HG03521 (cell line): ENCODE measurements at regions not wholly inside any gene's neighbourhood (a gene's known extent, or its start where the extent isn't known, plus 50 kb on each side); places are given as distances from the start of the nearest gene placed in this dataset.

ENCODE experiments used
- ATAC-seq: cut with Tn5 transposase; IDR thresholded peaks from one replicate; pipeline ENCODE4 v1.9.1; 2021; ENCODE audit warnings: mild to moderate bottlenecking, moderate library complexity; ENCODE audit not compliant: unreplicated experiment

DNA sequence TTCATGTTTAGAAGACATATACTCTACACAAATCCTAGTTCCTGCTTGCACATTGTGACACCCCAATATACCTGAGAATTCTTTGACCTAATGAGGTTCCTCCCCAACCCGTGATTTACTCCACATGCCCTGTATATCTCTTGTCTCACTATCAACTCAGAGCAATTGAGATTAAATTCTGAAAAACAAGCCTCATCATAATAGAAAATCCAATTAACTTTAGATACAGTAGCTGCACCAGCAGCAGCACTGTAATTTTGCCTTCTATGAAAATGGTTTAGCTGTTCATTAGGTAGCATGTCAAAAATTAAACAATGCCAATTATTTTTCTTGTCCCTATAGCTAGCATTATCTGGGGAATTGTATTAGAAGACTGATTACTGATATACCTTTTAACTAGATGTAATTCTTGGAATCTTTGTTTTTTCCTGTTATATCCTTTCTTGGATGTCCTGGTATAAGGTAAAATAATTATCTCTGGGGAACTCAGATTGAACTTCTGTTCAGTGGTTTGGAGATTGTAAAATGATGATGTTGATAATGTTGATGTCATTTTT lies 218.9 kb upstream of the TANK start:
- ATAC-seq, result no peak

GRCh38 chr2:160942476-160943142 lies 217.6 kb upstream of the TANK start:
- ATAC-seq, result no peak

DNA sequence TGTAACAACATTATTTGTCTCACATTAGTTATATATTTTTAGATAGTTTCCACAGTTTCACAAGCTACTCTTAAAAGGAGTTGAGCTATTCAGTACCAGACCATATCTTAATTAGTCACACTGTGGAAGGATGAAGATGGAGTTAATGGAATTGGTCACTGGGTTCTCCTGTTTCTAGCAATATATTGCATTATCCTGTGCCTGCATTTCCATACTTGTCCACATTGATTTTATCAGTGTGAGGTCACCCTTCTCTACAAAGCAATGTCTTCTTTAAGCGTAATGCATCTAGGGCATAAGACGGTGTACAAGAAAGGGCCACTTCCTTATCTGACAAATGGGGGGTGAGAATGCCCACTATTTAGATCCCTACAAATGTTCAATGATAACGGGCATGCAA lies 216.8 kb upstream of the TANK start:
- ATAC-seq, result no peak

- no peak for ATAC-seq
Measured at GRCh38 chr2:160952464-160953254, 207.6 kb upstream of the TANK start.

- ATAC-seq, result no peak
Measured at GRCh38 chr2:160955578-160955977, 204.7 kb upstream of the TANK start.

GRCh38 chr2:160956243-160956802 lies 203.9 kb upstream of the TANK start:
- no peak for ATAC-seq

- ATAC-seq, result no peak
Measured at GRCh38 chr2:160963957-160964356, 196.3 kb upstream of the TANK start.

GRCh38 chr2:160967523-160967922 lies 192.7 kb upstream of the TANK start:
- ATAC-seq, result no peak

DNA sequence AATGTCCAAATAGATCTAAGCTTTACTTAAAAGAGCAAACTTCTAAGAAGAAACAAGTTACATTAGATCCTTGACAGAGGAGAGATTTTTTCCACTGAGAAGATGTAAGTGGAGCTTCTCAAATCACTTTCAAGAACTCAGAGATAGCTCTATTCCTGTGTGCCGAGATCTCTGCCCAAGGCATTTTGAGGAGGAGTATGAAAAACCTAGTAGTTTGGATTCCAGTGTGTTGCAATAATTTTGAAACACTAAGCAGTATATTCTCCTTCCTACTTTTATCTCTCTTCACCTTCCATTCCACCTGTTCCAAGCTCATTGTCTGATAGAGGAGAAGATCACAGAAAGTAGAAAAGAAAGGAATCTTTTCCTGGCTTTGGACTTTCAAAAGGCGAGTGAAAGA lies 192.0 kb upstream of the TANK start:
- ATAC-seq, result no peak

- no peak for ATAC-seq
Measured at GRCh38 chr2:160970052-160970965, 189.9 kb upstream of the TANK start.

GRCh38 chr2:160973991-160974390 lies 186.2 kb upstream of the TANK start:
- ATAC-seq, result no peak

DNA sequence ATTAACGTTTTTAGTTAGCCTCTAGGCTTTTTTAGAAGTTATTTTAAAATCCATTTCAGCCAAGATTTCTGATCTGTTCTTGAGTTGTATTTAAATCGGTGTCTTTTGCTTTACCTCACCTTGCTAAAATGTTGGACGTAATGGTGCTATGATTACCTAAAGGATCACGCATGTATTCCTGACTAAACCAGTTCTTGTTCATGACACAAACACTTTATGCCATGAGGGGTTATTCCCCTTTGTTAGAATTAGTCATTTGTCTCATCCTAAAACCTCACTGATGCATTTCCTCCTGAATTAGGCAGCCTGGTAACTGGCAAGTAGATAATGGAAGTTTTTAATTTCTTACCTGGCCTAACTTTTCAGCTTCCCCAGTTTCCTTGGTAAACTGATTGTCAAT lies 185.4 kb upstream of the TANK start:
- no peak for ATAC-seq

- ATAC-seq, result no peak
Measured at GRCh38 chr2:160976797-160977196, 183.4 kb upstream of the TANK start.

- no peak for ATAC-seq
Measured at GRCh38 chr2:160977376-160977775, 182.9 kb upstream of the TANK start.

GRCh38 chr2:160977854-160978253 lies 182.4 kb upstream of the TANK start:
- ATAC-seq, result no peak

DNA sequence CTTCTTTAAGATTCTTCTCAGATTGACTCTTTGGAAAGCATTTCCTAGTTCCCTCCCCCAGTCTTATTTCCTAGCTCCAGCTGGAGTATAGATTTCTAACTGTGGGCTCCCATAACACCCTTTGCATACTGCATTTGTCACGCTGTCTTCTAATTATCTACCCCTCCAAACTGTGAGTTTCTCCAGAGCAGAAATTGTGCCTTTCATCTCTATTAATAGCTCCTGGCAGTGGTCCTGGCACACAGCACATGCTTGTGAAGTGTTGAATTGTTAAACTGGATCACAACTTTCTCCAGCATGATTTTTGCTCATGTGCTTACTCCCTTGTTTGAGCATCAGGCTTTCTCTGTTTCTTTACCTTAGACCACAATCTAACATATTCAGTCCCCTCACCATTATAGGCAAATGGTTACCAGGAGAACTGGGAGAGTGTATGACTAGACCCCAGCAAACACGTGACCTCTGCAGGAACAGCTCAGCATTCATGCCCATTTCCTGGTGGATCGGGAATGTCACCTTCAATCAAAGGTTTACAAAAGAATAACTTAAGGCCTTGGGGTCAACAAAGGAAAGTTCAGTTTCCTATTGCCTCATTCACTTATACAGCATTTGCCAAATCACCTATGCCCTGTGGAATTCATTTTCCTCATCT lies 175.7 kb upstream of the TANK start:
- ATAC-seq, result no peak

DNA sequence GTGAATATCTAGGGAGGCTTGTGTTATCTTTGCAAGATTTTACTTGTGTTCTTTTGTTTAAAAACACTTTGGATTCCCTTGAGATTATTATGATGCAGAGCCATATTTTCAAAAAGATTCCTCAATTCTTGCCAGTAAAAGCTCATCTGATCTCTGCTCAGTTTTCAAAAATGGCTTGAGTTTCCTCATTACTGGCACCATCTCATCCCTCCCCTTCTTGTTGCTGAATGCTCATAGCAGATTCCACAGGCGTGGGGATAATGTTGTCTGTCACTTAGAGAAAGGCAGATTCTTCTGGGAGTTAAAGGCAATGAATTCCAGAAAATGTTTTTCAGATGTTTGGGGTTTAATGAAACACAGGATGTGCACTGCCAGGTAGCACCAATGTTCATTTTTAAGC lies 170.4 kb upstream of the TANK start:
- no peak for ATAC-seq

- no peak for ATAC-seq
Measured at GRCh38 chr2:160993654-160994061, 166.6 kb upstream of the TANK start.

DNA sequence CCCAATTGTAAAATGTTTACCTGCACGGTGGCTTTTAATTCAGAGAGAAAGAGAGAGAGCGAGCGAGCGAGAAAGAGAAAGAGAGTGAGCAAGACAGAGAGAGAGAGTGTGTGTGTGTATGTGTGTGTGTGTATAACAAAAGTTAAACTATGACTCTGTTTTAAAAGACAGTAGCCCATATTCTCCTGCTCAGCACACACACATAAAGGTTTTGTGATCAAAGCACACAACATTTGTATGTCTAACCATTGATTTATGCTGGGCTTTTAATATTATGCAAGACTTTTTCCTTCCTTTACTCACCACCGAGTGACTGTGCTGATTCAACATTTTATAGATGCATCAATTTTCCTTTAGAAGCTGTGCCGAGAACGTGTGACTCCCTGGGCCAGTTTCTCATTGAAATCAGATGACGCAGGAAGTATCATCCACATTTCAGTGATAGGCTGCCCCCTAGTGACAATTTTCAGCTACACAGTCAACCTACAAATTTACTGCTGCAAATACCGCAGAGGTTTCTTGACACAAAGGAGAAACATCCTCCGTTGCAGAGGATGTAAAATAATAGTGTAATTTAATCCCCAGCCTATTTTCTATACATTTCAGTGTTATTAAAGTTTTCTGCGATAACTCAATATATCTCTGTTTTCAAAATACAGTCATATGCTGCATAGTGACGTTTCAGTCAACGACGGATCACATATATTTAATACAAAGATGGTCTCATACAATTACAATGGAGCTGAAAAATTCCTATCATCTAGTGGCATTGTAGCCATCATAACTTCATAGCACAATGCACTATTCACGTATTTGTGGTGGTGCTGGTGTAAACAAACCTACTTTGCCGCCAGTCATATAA lies 165.9 kb upstream of the TANK start:
- peak; percentile 91 for ATAC-seq
